ENCODE measurements at regions not wholly inside any gene's neighbourhood (a gene's known extent, or its start where the extent isn't known, plus 50 kb on each side); places are given as distances from the start of the nearest gene placed in this dataset.

GRCh38 chr12:27180906-27181505 is 63.1 kb upstream of the STK38L start:
- no peak for DNase-seq

- no peak for DNase-seq
Observed at GRCh38 chr12:27183342-27183741, 60.7 kb upstream of the STK38L start.

GRCh38 chr12:27185234-27186021 is 58.7 kb upstream of the STK38L start:
- DNase-seq: no peak

- no peak for DNase-seq
Observed at GRCh38 chr12:27186022-27186839, 57.9 kb upstream of the STK38L start.

- DNase-seq: no peak
Observed at GRCh38 chr12:27187697-27188096, 56.4 kb upstream of the STK38L start.

GRCh38 chr12:27190761-27191160 is 53.3 kb upstream of the STK38L start:
- DNase-seq: no peak

GRCh38 chr12:27191531-27191930 is 52.6 kb upstream of the STK38L start:
- DNase-seq: no peak

- no peak for DNase-seq
Observed at GRCh38 chr12:27192118-27192802, 51.8 kb upstream of the STK38L start.

GRCh38 chr12:27193106-27193505 is 51.0 kb upstream of the STK38L start:
- DNase-seq: no peak

GRCh38 chr12:27193854-27194544 is 50.1 kb upstream of the STK38L start:
- DNase-seq: no peak

Data from NCI-H2171 treated with DMSO at 0.1 percent for 48 hours (cell line).